CD14-positive monocyte (primary cell): ENCODE measurements at regions not wholly inside any gene's neighbourhood (a gene's known extent, or its start where the extent isn't known, plus 50 kb on each side); places are given as distances from the start of the nearest gene placed in this dataset.

Experiments
- DNase-seq, 3 donors: peaks; one replicate each; pipeline ENCODE4 v3.0.0-alpha.2; 2011 to 2022
- H2AFZ ChIP-seq: 2 replicates; pipeline ENCODE4 v1.6.0; 2012; ENCODE audit warnings: mild to moderate bottlenecking, low read depth, low read length, inconsistent platforms; ENCODE audit not compliant: insufficient read depth, poor library complexity, severe bottlenecking
- H3K27ac ChIP-seq, 2 donors: 1 replicate in 1 of 2; 2 replicates in 1 of 2; pipeline ENCODE4 v1.5.1; 2012 to 2013; ENCODE audit warnings: low read length in 2 of 2, control low read depth in 1 of 2, inconsistent platforms in 1 of 2, low read depth in 1 of 2, mild to moderate bottlenecking in 1 of 2
- H3K27me3 ChIP-seq, 2 donors: one replicate each; pipeline versions ENCODE4 v1.6.0 to v1.6.1; 2011 to 2013; ENCODE audit warnings: low read length in 2 of 2; ENCODE audit not compliant: control insufficient read depth in 2 of 2, insufficient read depth in 2 of 2
- H3K36me3 ChIP-seq, 2 donors: replicated peaks in 1 of 2; 1 replicate in 1 of 2; 2 replicates in 1 of 2; pipeline versions ENCODE4 v1.5.1 to v1.6.1; 2012 to 2013; ENCODE audit warnings: low read length in 2 of 2, control low read depth in 1 of 2, inconsistent platforms in 1 of 2, mild to moderate bottlenecking in 1 of 2; ENCODE audit not compliant: insufficient read depth in 2 of 2, control insufficient read depth in 1 of 2
- H3K4me1 ChIP-seq, 2 donors: 1 replicate in 1 of 2; 2 replicates in 1 of 2; pipeline versions ENCODE4 v1.5.1 to v1.6.1; 2012 to 2013; ENCODE audit warnings: low read length in 2 of 2, control low read depth in 1 of 2, inconsistent platforms in 1 of 2, mild to moderate bottlenecking in 1 of 2, moderate library complexity in 1 of 2; ENCODE audit not compliant: insufficient read depth in 2 of 2, control insufficient read depth in 1 of 2
- H3K4me2 ChIP-seq: replicated peaks from 2 replicates; pipeline ENCODE3; 2012; ENCODE audit warnings: low read length, moderate library complexity, mild to moderate bottlenecking; ENCODE audit not compliant: poor library complexity, severe bottlenecking; ENCODE audit errors: extremely low read depth
- H3K4me3 ChIP-seq, 3 experiments: fragments of 200-600 bp in 1 of 3; sonication (generic) in 1 of 3; replicated peaks in 1 of 3; 1 replicate in 2 of 3; 2 replicates in 1 of 3; pipeline ENCODE4 v1.5.1; 2011 to 2013; ENCODE audit warnings: low read length in 3 of 3, mild to moderate bottlenecking in 3 of 3, control low read depth in 2 of 3, low read depth in 2 of 3, inconsistent platforms in 1 of 3, moderate library complexity in 1 of 3
- H3K79me2 ChIP-seq: 2 replicates; pipeline ENCODE4 v1.6.0; 2012; ENCODE audit warnings: mild to moderate bottlenecking, control low read depth, inconsistent platforms, low read length, moderate library complexity; ENCODE audit not compliant: insufficient read depth
- H3K9ac ChIP-seq: 2 replicates; pipeline ENCODE4 v1.6.0; 2017; ENCODE audit warnings: low read length, mild to moderate bottlenecking; ENCODE audit not compliant: insufficient read depth, poor library complexity, severe bottlenecking
- H3K9me3 ChIP-seq, 2 donors: replicated peaks in 1 of 2; 1 replicate in 1 of 2; 2 replicates in 1 of 2; pipeline versions ENCODE4 v1.5.1 to v1.6.1; 2012 to 2013; ENCODE audit warnings: low read length in 2 of 2, control low read depth in 1 of 2; ENCODE audit not compliant: control insufficient read depth in 1 of 2, insufficient read depth in 1 of 2
- H4K20me1 ChIP-seq: 2 replicates; pipeline ENCODE4 v1.6.0; 2012; ENCODE audit warnings: mild to moderate bottlenecking, low read length, control low read depth, moderate library complexity; ENCODE audit not compliant: insufficient read depth
- H3K27ac Mint-ChIP-seq, 7 donors: one replicate each; pipeline ENCODE4 v1.8.0; 2020; ENCODE audit warnings: mild to moderate bottlenecking in 7 of 7, mixed read lengths in 7 of 7, moderate library complexity in 6 of 7, inconsistent platforms in 2 of 7
- H3K27me3 Mint-ChIP-seq, 3 donors: one replicate each; pipeline ENCODE4 v1.8.0; 2021 to 2022; ENCODE audit warnings: low read depth in 3 of 3, mild to moderate bottlenecking in 3 of 3, mixed read lengths in 3 of 3, moderate library complexity in 3 of 3, inconsistent platforms in 1 of 3
- H3K36me3 Mint-ChIP-seq, 2 donors: one replicate each; pipeline ENCODE4 v1.8.0; 2020; ENCODE audit warnings: mixed read lengths in 2 of 2, inconsistent platforms in 1 of 2, mild to moderate bottlenecking in 1 of 2
- H3K4me1 Mint-ChIP-seq: one replicate; pipeline ENCODE4 v1.8.0; 2020; ENCODE audit warnings: mild to moderate bottlenecking, mixed read lengths
- H3K4me3 Mint-ChIP-seq, 2 donors: one replicate each; pipeline ENCODE4 v1.8.0; 2020; ENCODE audit warnings: mild to moderate bottlenecking in 2 of 2, mixed read lengths in 2 of 2, moderate library complexity in 1 of 2
- H3K9me3 Mint-ChIP-seq, 7 donors: one replicate each; pipeline ENCODE4 v1.8.0; 2020 to 2022; ENCODE audit warnings: mixed read lengths in 7 of 7, mild to moderate bottlenecking in 6 of 7, moderate library complexity in 6 of 7, inconsistent platforms in 2 of 7
- CTCF ChIP-seq: fragments of 200-600 bp; IDR thresholded peaks from one replicate; pipeline ENCODE4 v1.8.0; 2022; ENCODE audit warnings: antibody characterized with exemption, mild to moderate bottlenecking
- WGBS: methylation state at CpG from one replicate; pipeline ENCODE4 v1.1.5; 2013; ENCODE audit warnings: missing lambda C conversion rate; ENCODE audit not compliant: insufficient coverage; 5-methylcytosine and 5-hydroxymethylcytosine counted together
- intact Hi-C, 2 donors: fragments of 100-400 bp; cut with micrococcal nuclease; formaldehyde crosslinking; loops; one replicate each; pipeline versions ENCODE4 v1.15.0 to v1.15.1; 2023

- Histone ChIP-seq H3K4me2 (no peak overlapping the region), H3K27me3 (no peaks in the 10 kb centered on the region), H3K4me3 (no peak overlapping the region), H4K20me1 (no peaks in the 10 kb centered on the region), H3K4me1 (no peaks in the 10 kb centered on the region), H3K79me2 (no peaks in the 10 kb centered on the region), H3K27ac (no peak overlapping the region), H3K9ac (no peak overlapping the region), H2AFZ (no peak overlapping the region), H3K9me3 (peaks cover 31 to 36% of the 10 kb centered on the region in 2 donors), H3K36me3 (no peaks in the 10 kb centered on the region)
- DNase-seq, result no peak
- Mint-ChIP-seq H3K36me3 (no peaks in the 10 kb centered on the region), H3K4me1 (no peaks in the 10 kb centered on the region), H3K9me3 (peaks cover 4 to 37% (median 26%) of the 10 kb centered on the region in 7 donors), H3K4me3 (no peak overlapping the region), H3K27me3 (peaks cover 0 to 2% (median 2%) of the 10 kb centered on the region in 3 donors), H3K27ac (no peak overlapping the region)
- intact Hi-C loops, result no loop called here
- TF ChIP-seq CTCF, result no peak
- WGBS, result 27% methylated on average over 20 of the region's 28 CpGs
These were observed 113.4 kb upstream of the NUPR2 start for GRCh38 chr7:56229631-56230030.

- H3K36me3 ChIP-seq, result no peaks in the 10 kb centered on the region
- intact Hi-C loops, result no loop called here
- no peak overlapping the region for H2AFZ ChIP-seq
- H4K20me1 ChIP-seq, result no peaks in the 10 kb centered on the region
- no peak overlapping the region for H3K27ac ChIP-seq
- no peaks in the 10 kb centered on the region for H3K4me1 ChIP-seq
- no peaks in the 10 kb centered on the region for H3K79me2 ChIP-seq
- DNase-seq, result no peak
- Mint-ChIP-seq H3K27me3 (peaks cover 0 to 2% (median 0%) of the 10 kb centered on the region in 3 donors), H3K4me3 (no peak overlapping the region), H3K27ac (no peak overlapping the region), H3K36me3 (no peaks in the 10 kb centered on the region), H3K9me3 (peaks cover 13 to 40% (median 27%) of the 10 kb centered on the region in 7 donors), H3K4me1 (no peaks in the 10 kb centered on the region)
- no peaks in the 10 kb centered on the region for H3K27me3 ChIP-seq
- 78% methylated on average over 6 of the region's 6 CpGs for WGBS
- no peak overlapping the region for H3K4me3 ChIP-seq
- TF ChIP-seq CTCF, result no peak
- no peak overlapping the region for H3K4me2 ChIP-seq
- peaks cover 25 to 40% of the 10 kb centered on the region in 2 donors for H3K9me3 ChIP-seq
- no peak overlapping the region for H3K9ac ChIP-seq
These were observed 106.6 kb upstream of the NUPR2 start for GRCh38 chr7:56222866-56223265.
